ENCODE measurements at regions not wholly inside any gene's neighbourhood (a gene's known extent, or its start where the extent isn't known, plus 50 kb on each side); places are given as distances from the start of the nearest gene placed in this dataset.

- no peak overlapping the region for H2AK5ac ChIP-seq (ENCODE audit: low read depth, low read length)
- no peak for DNase-seq (ENCODE audit: low spot score)
- no peak overlapping the region for H2BK12ac ChIP-seq (ENCODE audit: low read length)
- no peak overlapping the region for H2BK120ac ChIP-seq (ENCODE audit: low read depth, low read length)
- no peak overlapping the region for H3K27ac ChIP-seq (replicated peaks; ENCODE audit: low read length)
- peaks cover 9 to 10% of the 10 kb centered on the region in 2 donors for H3K4me1 ChIP-seq (ENCODE audit: control insufficient read depth in 2 of 2, insufficient read depth in 1 of 2, low read depth in 1 of 2, low read length in 2 of 2)
- H3K27me3 ChIP-seq (ENCODE audit: control insufficient read depth in 3 of 3, insufficient read depth in 3 of 3, low read depth in 1 of 3, low read length in 3 of 3): no peaks in the 10 kb centered on the region
- no peak overlapping the region for H3K4me3 ChIP-seq (ENCODE audit: low read length in 2 of 2)
- no peak overlapping the region for H3K14ac ChIP-seq (ENCODE audit: low read length)
- no peak overlapping the region for H3K23ac ChIP-seq (ENCODE audit: low read depth, low read length, poor library complexity)
- no peak overlapping the region for H3K4me2 ChIP-seq (ENCODE audit: insufficient read depth, low read length, poor library complexity, severe bottlenecking)
- no peak overlapping the region for H2BK15ac ChIP-seq (ENCODE audit: low read length)
- H4K91ac ChIP-seq (ENCODE audit: low read depth, low read length, poor library complexity): no peak overlapping the region
- H3K18ac ChIP-seq (ENCODE audit: low read length): no peak overlapping the region
- no peaks in the 10 kb centered on the region for H3K79me1 ChIP-seq (ENCODE audit: low read depth, low read length)
- no peak overlapping the region for H3K9ac ChIP-seq (ENCODE audit: low read depth, low read length, poor library complexity)
- no peaks in the 10 kb centered on the region for H3K9me3 ChIP-seq (replicated peaks in 1 of 2; ENCODE audit: control insufficient read depth in 2 of 2, insufficient read depth in 1 of 2, low read depth in 1 of 2, low read length in 2 of 2)
- no peak overlapping the region for H3K4ac ChIP-seq (ENCODE audit: low read length)
- no CpG with 5 or more reads among the region's 6 CpGs for WGBS, 2 donors (ENCODE audit: extremely low coverage in 2 of 2, insufficient read length in 2 of 2, insufficient replicate concordance in 1 of 2)
- peak overlapping the region; percentile 68 for H2AFZ ChIP-seq (ENCODE audit: low read length)
- no peak overlapping the region for H4K8ac ChIP-seq (ENCODE audit: low read depth, low read length)
- H2BK5ac ChIP-seq (ENCODE audit: low read length): no peak overlapping the region
- no peaks in the 10 kb centered on the region for H3K36me3 ChIP-seq (replicated peaks in 1 of 2; ENCODE audit: control insufficient read depth in 2 of 2, insufficient read depth in 2 of 2, low read length in 2 of 2)
Observed at GRCh38 chr5:61881821-61882487, 424.1 kb upstream of the KIF2A start.

- no CpG with 5 or more reads among the region's 9 CpGs for WGBS, 2 donors (ENCODE audit: extremely low coverage in 2 of 2, insufficient read length in 2 of 2, insufficient replicate concordance in 1 of 2)
- DNase-seq (ENCODE audit: low spot score): no peak
- no peak overlapping the region for H3K4me2 ChIP-seq (ENCODE audit: insufficient read depth, low read length, poor library complexity, severe bottlenecking)
Observed at GRCh38 chr5:61882901-61883500, 423.0 kb upstream of the KIF2A start.

GRCh38 chr5:61884252-61884855 is 421.7 kb upstream of the KIF2A start:
- no peak for DNase-seq (ENCODE audit: low spot score)
- peak overlapping the region; percentile 72 for H2AFZ ChIP-seq (ENCODE audit: low read length)
- no peak overlapping the region for H3K23ac ChIP-seq (ENCODE audit: low read depth, low read length, poor library complexity)
- no peak overlapping the region for H2BK120ac ChIP-seq (ENCODE audit: low read depth, low read length)
- no peaks in the 10 kb centered on the region for H3K27me3 ChIP-seq (ENCODE audit: control insufficient read depth in 3 of 3, insufficient read depth in 3 of 3, low read depth in 1 of 3, low read length in 3 of 3)
- peak overlapping the region; percentile 6 for H3K18ac ChIP-seq (ENCODE audit: low read length)
- H3K36me3 ChIP-seq (replicated peaks in 1 of 2; ENCODE audit: control insufficient read depth in 2 of 2, insufficient read depth in 2 of 2, low read length in 2 of 2): no peaks in the 10 kb centered on the region
- no peak overlapping the region for H4K8ac ChIP-seq (ENCODE audit: low read depth, low read length)
- no peak overlapping the region for H4K91ac ChIP-seq (ENCODE audit: low read depth, low read length, poor library complexity)
- no peak overlapping the region for H2BK12ac ChIP-seq (ENCODE audit: low read length)
- no peak overlapping the region for H3K4me3 ChIP-seq (ENCODE audit: low read length in 2 of 2)
- no peak overlapping the region for H2AK5ac ChIP-seq (ENCODE audit: low read depth, low read length)
- no peak overlapping the region for H3K4ac ChIP-seq (ENCODE audit: low read length)
- H3K14ac ChIP-seq (ENCODE audit: low read length): no peak overlapping the region
- no peaks in the 10 kb centered on the region for H3K79me1 ChIP-seq (ENCODE audit: low read depth, low read length)
- no peak overlapping the region for H3K4me2 ChIP-seq (ENCODE audit: insufficient read depth, low read length, poor library complexity, severe bottlenecking)
- no peak overlapping the region for H2BK5ac ChIP-seq (ENCODE audit: low read length)
- peaks cover 9 to 10% of the 10 kb centered on the region in 2 donors for H3K4me1 ChIP-seq (ENCODE audit: control insufficient read depth in 2 of 2, insufficient read depth in 1 of 2, low read depth in 1 of 2, low read length in 2 of 2)
- H3K9me3 ChIP-seq (replicated peaks in 1 of 2; ENCODE audit: control insufficient read depth in 2 of 2, insufficient read depth in 1 of 2, low read depth in 1 of 2, low read length in 2 of 2): no peaks in the 10 kb centered on the region
- no CpG with 5 or more reads among the region's 7 CpGs for WGBS, 2 donors (ENCODE audit: extremely low coverage in 2 of 2, insufficient read length in 2 of 2, insufficient replicate concordance in 1 of 2)
- H2BK15ac ChIP-seq (ENCODE audit: low read length): no peak overlapping the region
- H3K27ac ChIP-seq (replicated peaks; ENCODE audit: low read length): peak overlapping the region; percentile 21
- H3K9ac ChIP-seq (ENCODE audit: low read depth, low read length, poor library complexity): no peak overlapping the region

More at GRCh38 chr5:61882901-61883500, 423.0 kb upstream of the KIF2A start:
- Histone ChIP-seq H3K9me3 (replicated peaks in 1 of 2; ENCODE audit: control insufficient read depth in 2 of 2, insufficient read depth in 1 of 2, low read depth in 1 of 2, low read length in 2 of 2) (no peaks in the 10 kb centered on the region), H3K18ac (ENCODE audit: low read length) (peak overlapping the region; percentile 44), H3K79me1 (ENCODE audit: low read depth, low read length) (no peaks in the 10 kb centered on the region), H2BK5ac (ENCODE audit: low read length) (no peak overlapping the region), H2AFZ (ENCODE audit: low read length) (peak overlapping the region; percentile 45), H3K14ac (ENCODE audit: low read length) (no peak overlapping the region), H3K4me1 (ENCODE audit: control insufficient read depth in 2 of 2, insufficient read depth in 1 of 2, low read depth in 1 of 2, low read length in 2 of 2) (peaks cover 9 to 10% of the 10 kb centered on the region in 2 donors), H2BK12ac (ENCODE audit: low read length) (no peak overlapping the region), H3K4me3 (ENCODE audit: low read length in 2 of 2) (no peak overlapping the region), H3K36me3 (replicated peaks in 1 of 2; ENCODE audit: control insufficient read depth in 2 of 2, insufficient read depth in 2 of 2, low read length in 2 of 2) (no peaks in the 10 kb centered on the region), H3K4ac (ENCODE audit: low read length) (no peak overlapping the region), H4K91ac (ENCODE audit: low read depth, low read length, poor library complexity) (no peak overlapping the region), H4K8ac (ENCODE audit: low read depth, low read length) (no peak overlapping the region), H3K27ac (replicated peaks; ENCODE audit: low read length) (no peak overlapping the region), H3K9ac (ENCODE audit: low read depth, low read length, poor library complexity) (no peak overlapping the region), H3K27me3 (ENCODE audit: control insufficient read depth in 3 of 3, insufficient read depth in 3 of 3, low read depth in 1 of 3, low read length in 3 of 3) (no peaks in the 10 kb centered on the region), H2BK15ac (ENCODE audit: low read length) (no peak overlapping the region), H2AK5ac (ENCODE audit: low read depth, low read length) (peak overlapping the region; percentile 56), H2BK120ac (ENCODE audit: low read depth, low read length) (no peak overlapping the region), H3K23ac (ENCODE audit: low read depth, low read length, poor library complexity) (no peak overlapping the region)

GRCh38 chr5:61886214-61886613 is 419.8 kb upstream of the KIF2A start:
- Histone ChIP-seq H2AK5ac (ENCODE audit: low read depth, low read length) (no peak overlapping the region), H4K91ac (ENCODE audit: low read depth, low read length, poor library complexity) (no peak overlapping the region), H3K23ac (ENCODE audit: low read depth, low read length, poor library complexity) (no peak overlapping the region), H3K4me3 (ENCODE audit: low read length in 2 of 2) (no peak overlapping the region), H3K4ac (ENCODE audit: low read length) (no peak overlapping the region), H2BK5ac (ENCODE audit: low read length) (no peak overlapping the region), H3K14ac (ENCODE audit: low read length) (no peak overlapping the region), H3K36me3 (replicated peaks in 1 of 2; ENCODE audit: control insufficient read depth in 2 of 2, insufficient read depth in 2 of 2, low read length in 2 of 2) (no peaks in the 10 kb centered on the region), H2AFZ (ENCODE audit: low read length) (no peak overlapping the region), H4K8ac (ENCODE audit: low read depth, low read length) (no peak overlapping the region), H2BK120ac (ENCODE audit: low read depth, low read length) (no peak overlapping the region), H3K9me3 (replicated peaks in 1 of 2; ENCODE audit: control insufficient read depth in 2 of 2, insufficient read depth in 1 of 2, low read depth in 1 of 2, low read length in 2 of 2) (no peaks in the 10 kb centered on the region), H3K4me1 (ENCODE audit: control insufficient read depth in 2 of 2, insufficient read depth in 1 of 2, low read depth in 1 of 2, low read length in 2 of 2) (peaks cover 9 to 10% of the 10 kb centered on the region in 2 donors), H3K79me1 (ENCODE audit: low read depth, low read length) (no peaks in the 10 kb centered on the region), H3K27ac (replicated peaks; ENCODE audit: low read length) (no peak overlapping the region), H3K4me2 (ENCODE audit: insufficient read depth, low read length, poor library complexity, severe bottlenecking) (no peak overlapping the region), H3K18ac (ENCODE audit: low read length) (no peak overlapping the region), H3K27me3 (ENCODE audit: control insufficient read depth in 3 of 3, insufficient read depth in 3 of 3, low read depth in 1 of 3, low read length in 3 of 3) (no peaks in the 10 kb centered on the region), H3K9ac (ENCODE audit: low read depth, low read length, poor library complexity) (no peak overlapping the region), H2BK15ac (ENCODE audit: low read length) (no peak overlapping the region), H2BK12ac (ENCODE audit: low read length) (no peak overlapping the region)
- no peak for DNase-seq (ENCODE audit: low spot score)
